ENCODE measurements at regions not wholly inside any gene's neighbourhood (a gene's known extent, or its start where the extent isn't known, plus 50 kb on each side); places are given as distances from the start of the nearest gene placed in this dataset.
"Not testable (repeated sequence)": the region's sequence is repeated elsewhere in the genome, so short reads cannot be mapped to it uniquely, and the experiment has no call there.

DNA sequence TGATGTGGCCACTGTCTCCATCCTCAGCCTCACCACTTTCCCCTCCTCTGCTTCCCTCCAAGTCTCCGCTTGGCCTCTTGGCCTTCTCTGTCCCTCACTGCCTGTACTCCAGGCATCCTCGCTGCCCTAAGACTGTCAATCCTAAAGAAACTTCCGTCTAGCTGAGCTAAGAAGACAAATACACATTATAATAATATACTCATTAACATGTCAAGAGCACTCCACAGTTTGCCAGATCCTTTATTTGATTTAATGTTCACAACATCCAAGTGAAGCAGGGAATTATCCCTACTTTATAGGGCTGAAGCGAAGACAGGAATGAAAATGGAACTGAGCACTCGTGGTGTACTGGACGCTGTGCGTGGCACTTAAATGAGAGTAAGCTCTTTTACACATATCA lies 72.4 kb upstream of the SLC22A23 start (continued):
- TF ChIP-seq BCLAF1 (IDR thresholded peaks at IDR 0.05) (no peak), IKZF1 (conservative IDR thresholded peaks at IDR 0.05) (no peak), PAX8 (IDR thresholded peaks at IDR 0.05) (no peak), STAT1 (conservative IDR thresholded peaks at IDR 0.05) (no peak), JUNB (IDR thresholded peaks at IDR 0.05) (no peak)

DNA sequence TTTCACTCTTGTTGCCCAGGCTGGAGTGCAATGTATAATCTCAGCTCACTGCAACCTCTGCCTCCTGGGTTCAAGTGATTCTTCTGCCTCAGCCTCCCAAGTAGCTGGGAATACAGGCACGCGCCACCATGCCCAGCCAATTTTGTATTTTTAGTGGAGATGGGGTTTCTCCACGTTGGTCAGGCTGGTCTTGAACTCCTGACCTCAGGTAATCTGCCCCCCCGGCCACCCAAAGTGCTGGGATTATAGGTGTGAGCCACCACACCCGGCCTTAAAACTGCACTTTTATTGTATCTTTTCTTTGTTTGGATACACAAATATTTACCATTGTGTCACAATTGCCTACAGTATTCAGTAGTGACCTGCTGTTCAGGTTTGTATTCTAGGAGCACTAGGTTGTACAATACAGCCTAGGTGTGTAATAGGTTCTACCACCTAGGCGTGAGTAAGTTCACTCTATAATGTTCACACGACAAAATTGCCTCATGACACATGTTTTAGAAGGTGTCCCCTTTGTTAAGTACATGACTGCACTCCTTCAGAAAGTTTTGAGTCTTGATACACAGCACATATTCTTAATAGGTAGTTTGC lies 71.3 kb upstream of the SLC22A23 start:
- CTCF ChIA-PET; DNase-seq (ENCODE audit: low read depth, low spot score); H3K27ac ChIP-seq (ENCODE audit: control insufficient read depth, insufficient read depth); H3K9ac ChIP-seq (ENCODE audit: control insufficient read depth, insufficient read depth, low read length); POLR2A ChIA-PET; in situ Hi-C loops (cut with MboI); H3K4me2 ChIP-seq (ENCODE audit: control insufficient read depth, insufficient read depth); H3K27me3 ChIP-seq (replicated peaks in 1 of 2; ENCODE audit: control insufficient read depth in 2 of 2, insufficient read depth in 2 of 2, low read length in 1 of 2); H4K20me1 ChIP-seq (ENCODE audit: control insufficient read depth, insufficient read depth); H3K4me3 ChIP-seq; FAIRE-seq; BruUV-seq (replicated peaks); ATAC-seq; H2AFZ ChIP-seq (ENCODE audit: control insufficient read depth, low read depth, low read length); H3K79me2 ChIP-seq (ENCODE audit: control insufficient read depth, insufficient read depth, low read length); H3K9me3 ChIP-seq (replicated peaks; ENCODE audit: control insufficient read depth, insufficient read depth, low read length); SMC1A ChIA-PET (ENCODE audit: uncharacterized antibody, unreplicated experiment); H3K36me3 ChIP-seq (ENCODE audit: control insufficient read depth in 2 of 2, insufficient read depth in 2 of 2, low read length in 1 of 2); H3K4me1 ChIP-seq (ENCODE audit: control insufficient read depth, insufficient read depth, low read length); RAD21 ChIA-PET (ENCODE audit: unreplicated experiment); intact Hi-C loops (cut with micrococcal nuclease; ENCODE audit: unreplicated experiment): not testable (repeated sequence)
- 34% methylated on average over 7 of the region's 7 CpGs for WGBS (ENCODE audit: insufficient coverage, insufficient replicate concordance, low lambda C conversion rate, missing lambda C conversion rate)

Measured in GM12878 (cell line).